ENCODE measurements at regions not wholly inside any gene's neighbourhood (a gene's known extent, or its start where the extent isn't known, plus 50 kb on each side); places are given as distances from the start of the nearest gene placed in this dataset.

- H3K36me3 ChIP-seq (ENCODE audit: control insufficient read depth in 4 of 4, insufficient read depth in 3 of 4, low read depth in 1 of 4, low read length in 3 of 4) = no peaks in the 10 kb centered on the region
- H3K9ac ChIP-seq (ENCODE audit: low read depth in 1 of 2, low read length in 2 of 2) = no peak overlapping the region
- TF ChIP-seq YY1 (IDR thresholded peaks at IDR 0.05) = no peak
- no peak for TF ChIP-seq JUND (IDR thresholded peaks at IDR 0.05)
- TF ChIP-seq HNF4A (conservative IDR thresholded peaks at IDR 0.05) = no peak
- TF ChIP-seq ZBTB33 (IDR thresholded peaks at IDR 0.05) = no peak
- TF ChIP-seq HNF4G (IDR thresholded peaks at IDR 0.05) = no peak
- no peak for TF ChIP-seq ATF3 (IDR thresholded peaks at IDR 0.05)
- no peak for TF ChIP-seq CTCF (IDR thresholded peaks at IDR 0.05; ENCODE audit: low read depth, low read length, missing input control)
- TF ChIP-seq REST (IDR thresholded peaks at IDR 0.05) = no peak
- no peak for TF ChIP-seq GABPA (IDR thresholded peaks at IDR 0.05 in 1 of 2, conservative IDR thresholded peaks at IDR 0.05 in 1 of 2)
- TF ChIP-seq FOXA1 (IDR thresholded peaks at IDR 0.05) = no peak
- TF ChIP-seq NR2F2 (IDR thresholded peaks at IDR 0.05) = no peak
- TF ChIP-seq EGR1 (IDR thresholded peaks at IDR 0.05; ENCODE audit: low read depth in 2 of 2) = no peak
- TF ChIP-seq RXRA (IDR thresholded peaks at IDR 0.05) = no peak
- no peak for TF ChIP-seq MAX (IDR thresholded peaks at IDR 0.05)
- no peak for TF ChIP-seq RAD21 (IDR thresholded peaks at IDR 0.05)
- no peak for TF ChIP-seq SP1 (IDR thresholded peaks at IDR 0.05)
- TF ChIP-seq FOXA2 (IDR thresholded peaks at IDR 0.05) = no peak
- no peak for TF ChIP-seq TAF1 (conservative IDR thresholded peaks at IDR 0.05)
- H3K4me1 ChIP-seq (ENCODE audit: control insufficient read depth in 4 of 4, insufficient read depth in 4 of 4, low read length in 3 of 4) = no peaks in the 10 kb centered on the region
- H3K9me3 ChIP-seq (ENCODE audit: control insufficient read depth in 4 of 4, low read length in 3 of 4) = peaks cover 0 to 1% (median 0%) of the 10 kb centered on the region in 4 donors
- no peaks in the 10 kb centered on the region for H3K27me3 ChIP-seq (ENCODE audit: control insufficient read depth in 4 of 4, insufficient read depth in 4 of 4, low read length in 3 of 4)
- H3K27ac ChIP-seq (ENCODE audit: low read depth in 1 of 2, low read length in 2 of 2) = no peak overlapping the region
- WGBS = 76% methylated on average over 1 of the region's 1 CpG
- no peak overlapping the region for H3K4me3 ChIP-seq (ENCODE audit: low read depth in 1 of 3, low read length in 3 of 3)
- no peak for DNase-seq (ENCODE audit: low spot score)
Measured at GRCh38 chr2:211133766-211134165, 577.4 kb downstream of the CPS1 start.

Data from liver (tissue), 8 donors.